ENCODE measurements at regions not wholly inside any gene's neighbourhood (a gene's known extent, or its start where the extent isn't known, plus 50 kb on each side); places are given as distances from the start of the nearest gene placed in this dataset.

DNA sequence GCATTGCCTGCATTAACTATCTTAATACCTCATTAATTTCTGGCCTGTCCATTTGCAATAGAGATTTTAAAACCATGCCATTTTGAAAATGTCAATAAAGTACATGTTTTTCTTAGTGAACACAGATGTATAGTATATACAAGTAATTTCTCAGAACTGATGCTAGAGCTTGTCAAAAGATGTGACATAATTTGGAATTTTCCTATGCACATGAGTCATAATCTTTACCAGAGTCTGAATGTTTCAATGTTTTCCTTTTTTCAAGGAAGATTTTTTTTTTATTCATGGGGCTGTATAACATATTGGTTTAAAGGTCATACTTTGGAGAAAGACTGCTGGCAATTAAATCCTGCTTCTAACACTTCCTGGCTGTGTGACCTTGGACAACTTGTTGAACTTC is 1347.5 kb upstream of the ADGRB3 start:
- TF ChIP-seq ESRRA (IDR thresholded peaks at IDR 0.05; ENCODE audit: borderline replicate concordance, low read length) = no peak
- TF ChIP-seq, protein P1, sequence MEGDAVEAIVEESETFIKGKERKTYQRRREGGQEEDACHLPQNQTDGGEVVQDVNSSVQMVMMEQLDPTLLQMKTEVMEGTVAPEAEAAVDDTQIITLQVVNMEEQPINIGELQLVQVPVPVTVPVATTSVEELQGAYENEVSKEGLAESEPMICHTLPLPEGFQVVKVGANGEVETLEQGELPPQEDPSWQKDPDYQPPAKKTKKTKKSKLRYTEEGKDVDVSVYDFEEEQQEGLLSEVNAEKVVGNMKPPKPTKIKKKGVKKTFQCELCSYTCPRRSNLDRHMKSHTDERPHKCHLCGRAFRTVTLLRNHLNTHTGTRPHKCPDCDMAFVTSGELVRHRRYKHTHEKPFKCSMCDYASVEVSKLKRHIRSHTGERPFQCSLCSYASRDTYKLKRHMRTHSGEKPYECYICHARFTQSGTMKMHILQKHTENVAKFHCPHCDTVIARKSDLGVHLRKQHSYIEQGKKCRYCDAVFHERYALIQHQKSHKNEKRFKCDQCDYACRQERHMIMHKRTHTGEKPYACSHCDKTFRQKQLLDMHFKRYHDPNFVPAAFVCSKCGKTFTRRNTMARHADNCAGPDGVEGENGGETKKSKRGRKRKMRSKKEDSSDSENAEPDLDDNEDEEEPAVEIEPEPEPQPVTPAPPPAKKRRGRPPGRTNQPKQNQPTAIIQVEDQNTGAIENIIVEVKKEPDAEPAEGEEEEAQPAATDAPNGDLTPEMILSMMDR (IDR thresholded peaks at IDR 0.05) = no peak
- TF ChIP-seq FOSL2 (IDR thresholded peaks at IDR 0.05) = no peak
- TF ChIP-seq FOSL2 (CRISPR knock-in tag; IDR thresholded peaks at IDR 0.05) = no peak

Measured in A549 (cell line).